Transverse colon (tissue), 4 donors: ENCODE measurements at regions not wholly inside any gene's neighbourhood (a gene's known extent, or its start where the extent isn't known, plus 50 kb on each side); places are given as distances from the start of the nearest gene placed in this dataset.

ENCODE experiments used
- DNase-seq: peaks from one replicate; pipeline ENCODE4 v3.0.0-alpha.2; 2019
- H3K27ac ChIP-seq, 4 donors: fragments of 200-600 bp; sonication (generic); 2 replicates each; pipeline ENCODE4 v1.5.1; 2016 to 2018; ENCODE audit warnings: inconsistent platforms in 4 of 4
- H3K27me3 ChIP-seq: fragments of 200-600 bp; sonication (generic); 2 replicates; pipeline ENCODE4 v1.5.1; 2017; ENCODE audit warnings: inconsistent platforms
- H3K36me3 ChIP-seq, 4 donors: fragments of 200-600 bp; sonication (generic); 2 replicates each; pipeline ENCODE4 v1.5.1; 2017 to 2019; ENCODE audit warnings: inconsistent platforms in 4 of 4
- H3K4me1 ChIP-seq, 4 donors: fragments of 200-600 bp; sonication (generic); 2 replicates each; pipeline ENCODE4 v1.5.1; 2017 to 2020; ENCODE audit warnings: inconsistent platforms in 4 of 4
- H3K4me3 ChIP-seq, 4 donors: fragments of 200-600 bp; sonication (generic); 1 replicate in 1 of 4; 2 replicates in 3 of 4; pipeline versions ENCODE4 v1.5.1 to v1.6.1; 2017 to 2019; ENCODE audit warnings: inconsistent platforms in 4 of 4
- H3K9me3 ChIP-seq, 2 donors: fragments of 200-600 bp; sonication (generic); 2 replicates each; pipeline ENCODE4 v1.5.1; 2017 to 2019; ENCODE audit warnings: inconsistent platforms in 2 of 2
- CTCF ChIP-seq, 5 experiments: fragments of 200-600 bp in 3 of 5; fragments of 450-650 bp in 2 of 5; sonication (generic) in 3 of 5; IDR thresholded peaks; 1 replicate in 2 of 5; 2 replicates in 3 of 5; pipeline ENCODE4 v1.5.1; 2016 to 2017; ENCODE audit warnings: antibody characterized with exemption in 5 of 5, inconsistent platforms in 3 of 5, mild to moderate bottlenecking in 2 of 5, moderate library complexity in 1 of 5
- EP300 ChIP-seq: sonication (generic); formaldehyde crosslinking; IDR thresholded peaks from one replicate; pipeline ENCODE4 v1.6.1; 2017; ENCODE audit warnings: antibody characterized with exemption, low read depth
- POLR2A ChIP-seq: fragments of 450-650 bp; IDR thresholded peaks from one replicate; pipeline ENCODE4 v1.6.1; 2016; ENCODE audit warnings: antibody characterized with exemption, mild to moderate bottlenecking, moderate library complexity
- POLR2AphosphoS5 ChIP-seq, 3 donors: sonication (generic); formaldehyde crosslinking; IDR thresholded peaks; one replicate each; pipeline ENCODE4 v1.6.1; 2016; ENCODE audit warnings: antibody characterized with exemption in 3 of 3
- WGBS, 2 donors: methylation state at CpG; one replicate each; pipeline ENCODE4 v1.1.5; 2018; ENCODE audit warnings: low coverage in 1 of 2; 5-methylcytosine and 5-hydroxymethylcytosine counted together
- in situ Hi-C, 4 donors: fragments of 200-750 bp; cut with MboI; loops; one replicate each; pipeline versions ENCODE4 v1.15.0 to v1.15.1; 2017; ENCODE audit warnings: low sequenced_read_pairs in 3 of 4, low pct_ligation_motif_present in 1 of 4, low pct_unique_long_range_greater_than_20kb in 1 of 4
- intact Hi-C: fragments of 100-400 bp; cut with DNase I; formaldehyde crosslinking; loops from one replicate; pipeline ENCODE4 v1.15.1; 2023; ENCODE audit warnings: low total_unique reads

- intact Hi-C loops (no loop called here), in situ Hi-C loops (no loop called here)
- TF ChIP-seq EP300: no peak
- TF ChIP-seq CTCF (IDR thresholded peaks at IDR 0.05): no peak
- TF ChIP-seq POLR2A: no peak
- no peak for TF ChIP-seq POLR2AphosphoS5 (IDR thresholded peaks at IDR 0.05)
- DNase-seq: no peak
- H3K36me3 ChIP-seq: no peaks in the 10 kb centered on the region
- no peaks in the 10 kb centered on the region for H3K27me3 ChIP-seq
- H3K27ac ChIP-seq: no peak overlapping the region
- H3K9me3 ChIP-seq: no peaks in the 10 kb centered on the region
- no peaks in the 10 kb centered on the region for H3K4me1 ChIP-seq
- no peak overlapping the region for H3K4me3 ChIP-seq
- 56 to 69% methylated on average over 2 of the region's 2 CpGs for WGBS, 2 donors
Observed at GRCh38 chr2:185456517-185456916, 282.1 kb upstream of the FSIP2 start.

- Histone ChIP-seq H3K27ac (no peak overlapping the region), H3K4me1 (no peaks in the 10 kb centered on the region), H3K4me3 (no peak overlapping the region), H3K36me3 (no peaks in the 10 kb centered on the region), H3K27me3 (no peaks in the 10 kb centered on the region), H3K9me3 (no peaks in the 10 kb centered on the region)
- 90 to 95% methylated on average over 2 to 3 of the region's 3 CpGs for WGBS, 2 donors
- DNase-seq: no peak
- intact Hi-C loops (no loop called here), in situ Hi-C loops (no loop called here)
- TF ChIP-seq CTCF (IDR thresholded peaks at IDR 0.05) (no peak), EP300 (no peak), POLR2AphosphoS5 (IDR thresholded peaks at IDR 0.05) (no peak), POLR2A (no peak)
Observed at GRCh38 chr2:185463481-185463880, 275.1 kb upstream of the FSIP2 start.

- no peaks in the 10 kb centered on the region for H3K27me3 ChIP-seq
- H3K4me3 ChIP-seq: no peak overlapping the region
- no peaks in the 10 kb centered on the region for H3K9me3 ChIP-seq
- intact Hi-C loops (no loop called here), in situ Hi-C loops (no loop called here)
- H3K27ac ChIP-seq: no peak overlapping the region
- H3K36me3 ChIP-seq: no peaks in the 10 kb centered on the region
- no peaks in the 10 kb centered on the region for H3K4me1 ChIP-seq
- DNase-seq: no peak
- TF ChIP-seq POLR2A: no peak
- no peak for TF ChIP-seq POLR2AphosphoS5 (IDR thresholded peaks at IDR 0.05)
- TF ChIP-seq EP300: no peak
Observed at GRCh38 chr2:185466915-185467314, 271.7 kb upstream of the FSIP2 start.

GRCh38 chr2:185471441-185471840 is 267.2 kb upstream of the FSIP2 start:
- Histone ChIP-seq H3K9me3 (no peaks in the 10 kb centered on the region), H3K27me3 (no peaks in the 10 kb centered on the region), H3K36me3 (no peaks in the 10 kb centered on the region), H3K4me3 (no peak overlapping the region), H3K4me1 (no peaks in the 10 kb centered on the region), H3K27ac (no peak overlapping the region)
- in situ Hi-C loops (no loop called here), intact Hi-C loops (no loop called here)
- WGBS, 2 donors: 48 to 71% methylated on average over 1 of the region's 1 CpG
- DNase-seq: no peak
- TF ChIP-seq CTCF (IDR thresholded peaks at IDR 0.05) (no peak), EP300 (no peak), POLR2A (no peak), POLR2AphosphoS5 (IDR thresholded peaks at IDR 0.05) (no peak)

- H3K27ac ChIP-seq: no peak overlapping the region
- in situ Hi-C loops: no loop called here
- no peaks in the 10 kb centered on the region for H3K9me3 ChIP-seq
- H3K4me3 ChIP-seq: no peak overlapping the region
- H3K36me3 ChIP-seq: no peaks in the 10 kb centered on the region
- H3K4me1 ChIP-seq: no peaks in the 10 kb centered on the region
- intact Hi-C loops: no loop called here
- WGBS, 2 donors: 81% methylated on average over 5 of the region's 5 CpGs; no CpG with 5 or more reads in 1 of the 2 donors
- TF ChIP-seq POLR2AphosphoS5 (IDR thresholded peaks at IDR 0.05): no peak
- TF ChIP-seq POLR2A: no peak
- no peak for TF ChIP-seq EP300
- no peak for TF ChIP-seq CTCF (IDR thresholded peaks at IDR 0.05)
- no peaks in the 10 kb centered on the region for H3K27me3 ChIP-seq
- DNase-seq: no peak
Observed at GRCh38 chr2:185472574-185472973, 266.0 kb upstream of the FSIP2 start.
